Progenitor cell of endocrine pancreas (in vitro differentiated cells): ENCODE measurements at regions not wholly inside any gene's neighbourhood (a gene's known extent, or its start where the extent isn't known, plus 50 kb on each side); places are given as distances from the start of the nearest gene placed in this dataset.

ENCODE experiments used
- DNase-seq: peaks from one replicate; pipeline ENCODE4 v3.0.0; 2021; ENCODE audit warnings: low spot score; ENCODE audit not compliant: unreplicated experiment
- H3K27ac Mint-ChIP-seq: 2 replicates; pipeline ENCODE4 v1.8.0; 2021; ENCODE audit warnings: mild to moderate bottlenecking, moderate library complexity, mixed read lengths
- H3K27me3 Mint-ChIP-seq: 2 replicates; pipeline ENCODE4 v1.8.0; 2021; ENCODE audit warnings: mixed read lengths
- H3K36me3 Mint-ChIP-seq: 2 replicates; pipeline ENCODE4 v1.8.0; 2022; ENCODE audit warnings: mixed read lengths; ENCODE audit not compliant: insufficient read depth
- H3K4me1 Mint-ChIP-seq: 2 replicates; pipeline ENCODE4 v1.8.0; 2021; ENCODE audit warnings: low read depth, mixed read lengths
- H3K4me3 Mint-ChIP-seq: 2 replicates; pipeline ENCODE4 v1.8.0; 2021; ENCODE audit warnings: low read depth, mild to moderate bottlenecking, moderate library complexity, mixed read lengths
- H3K9me3 Mint-ChIP-seq: 2 replicates; pipeline ENCODE4 v1.8.0; 2021; ENCODE audit warnings: low read depth, mixed read lengths
- CTCF ChIP-seq: fragments of 200-600 bp; sonication (generic); IDR thresholded peaks from one replicate; pipeline ENCODE4 v1.5.0; 2021; ENCODE audit warnings: antibody characterized with exemption, mild to moderate bottlenecking; ENCODE audit not compliant: unreplicated experiment

GRCh38 chr11:107222431-107222830 is 204.2 kb upstream of the GUCY1A2 start:
- no peak overlapping the region for H3K4me3 Mint-ChIP-seq
- no peaks in the 10 kb centered on the region for H3K27me3 Mint-ChIP-seq
- no peak for TF ChIP-seq CTCF
- DNase-seq: no peak
- H3K27ac Mint-ChIP-seq: no peak overlapping the region
- no peaks in the 10 kb centered on the region for H3K36me3 Mint-ChIP-seq
- no peaks in the 10 kb centered on the region for H3K9me3 Mint-ChIP-seq
- H3K4me1 Mint-ChIP-seq: peaks cover 6% of the 10 kb centered on the region

- H3K27ac Mint-ChIP-seq: no peak overlapping the region
- peaks cover 6% of the 10 kb centered on the region for H3K4me1 Mint-ChIP-seq
- no peak overlapping the region for H3K4me3 Mint-ChIP-seq
- H3K36me3 Mint-ChIP-seq: no peaks in the 10 kb centered on the region
- no peaks in the 10 kb centered on the region for H3K9me3 Mint-ChIP-seq
- DNase-seq: no peak
- TF ChIP-seq CTCF: no peak
- H3K27me3 Mint-ChIP-seq: no peaks in the 10 kb centered on the region
Measured at GRCh38 chr11:107221748-107222285, 203.5 kb upstream of the GUCY1A2 start.

GRCh38 chr11:107218123-107219013 is 200.1 kb upstream of the GUCY1A2 start:
- H3K9me3 Mint-ChIP-seq: no peaks in the 10 kb centered on the region
- peaks cover 6% of the 10 kb centered on the region for H3K4me1 Mint-ChIP-seq
- no peak overlapping the region for H3K27ac Mint-ChIP-seq
- no peak for DNase-seq
- no peak overlapping the region for H3K4me3 Mint-ChIP-seq
- TF ChIP-seq CTCF: no peak
- no peaks in the 10 kb centered on the region for H3K27me3 Mint-ChIP-seq
- H3K36me3 Mint-ChIP-seq: no peaks in the 10 kb centered on the region

GRCh38 chr11:107217444-107217843 is 199.2 kb upstream of the GUCY1A2 start:
- Mint-ChIP-seq H3K4me3 (no peak overlapping the region), H3K27me3 (no peaks in the 10 kb centered on the region), H3K27ac (no peak overlapping the region), H3K9me3 (no peaks in the 10 kb centered on the region), H3K4me1 (peaks cover 6% of the 10 kb centered on the region), H3K36me3 (no peaks in the 10 kb centered on the region)
- no peak for TF ChIP-seq CTCF
- DNase-seq: no peak

GRCh38 chr11:107215010-107215409 is 196.7 kb upstream of the GUCY1A2 start:
- Mint-ChIP-seq H3K36me3 (no peaks in the 10 kb centered on the region), H3K9me3 (no peaks in the 10 kb centered on the region), H3K27me3 (no peaks in the 10 kb centered on the region), H3K27ac (peak overlapping the region; percentile 7), H3K4me1 (peaks cover 6% of the 10 kb centered on the region), H3K4me3 (no peak overlapping the region)
- DNase-seq: no peak
- TF ChIP-seq CTCF: no peak
